Bronchial epithelial cell (primary cell): ENCODE measurements at regions not wholly inside any gene's neighbourhood (a gene's known extent, or its start where the extent isn't known, plus 50 kb on each side); places are given as distances from the start of the nearest gene placed in this dataset.

Source experiments
- DNase-seq: peaks from one replicate; pipeline ENCODE4 v3.0.0-alpha.2; 2010; ENCODE audit warnings: low read depth
- FAIRE-seq: peaks from 2 replicates; lab custom pipeline; 2011; peaks lifted over from hg19 to GRCh38; lab: Jason Lieb, UNC
- H3K27me3 ChIP-seq: 2 replicates; pipeline ENCODE4 v1.5.1; 2011; ENCODE audit warnings: low read length; ENCODE audit not compliant: control insufficient read depth, insufficient read depth
- H3K36me3 ChIP-seq: 2 replicates; pipeline ENCODE4 v1.5.1; 2011; ENCODE audit warnings: low read length; ENCODE audit not compliant: control insufficient read depth, insufficient read depth
- H3K4me3 ChIP-seq: 2 replicates; pipeline ENCODE4 v1.5.1; 2011; ENCODE audit warnings: mild to moderate bottlenecking, low read depth, low read length, control low read depth
- TF ChIP-seq, protein P1 (sequence below): IDR thresholded peaks from 2 replicates; pipeline ENCODE4 v1.5.1; 2011; ENCODE audit warnings: mild to moderate bottlenecking, moderate library complexity, low read length, control low read depth, inconsistent platforms; ENCODE audit not compliant: insufficient read depth, severe bottlenecking

DNA sequence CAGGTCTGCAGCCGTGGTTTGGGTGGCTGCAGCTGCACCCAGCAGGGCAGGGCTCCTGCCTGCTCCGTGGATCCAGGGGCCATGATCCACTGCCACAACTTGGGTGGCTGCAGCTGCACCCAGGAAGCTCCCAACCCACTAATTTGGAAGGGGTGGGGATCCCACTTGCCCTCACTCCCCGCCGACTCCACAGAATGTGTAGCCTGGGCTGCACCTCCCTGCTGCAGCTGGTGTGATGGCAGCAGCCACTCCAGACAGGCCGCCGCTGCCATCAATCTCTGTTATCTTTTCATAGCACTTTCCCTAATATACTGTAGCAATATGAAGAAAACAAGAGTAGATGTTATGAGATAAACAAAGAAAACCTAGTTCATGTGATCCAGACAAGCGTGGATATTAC lies 137.8 kb upstream of the CNTN3 start:
- FAIRE-seq (no peak), DNase-seq (no peak)
- no peak overlapping the region for H3K4me3 ChIP-seq
- TF ChIP-seq, protein P1, sequence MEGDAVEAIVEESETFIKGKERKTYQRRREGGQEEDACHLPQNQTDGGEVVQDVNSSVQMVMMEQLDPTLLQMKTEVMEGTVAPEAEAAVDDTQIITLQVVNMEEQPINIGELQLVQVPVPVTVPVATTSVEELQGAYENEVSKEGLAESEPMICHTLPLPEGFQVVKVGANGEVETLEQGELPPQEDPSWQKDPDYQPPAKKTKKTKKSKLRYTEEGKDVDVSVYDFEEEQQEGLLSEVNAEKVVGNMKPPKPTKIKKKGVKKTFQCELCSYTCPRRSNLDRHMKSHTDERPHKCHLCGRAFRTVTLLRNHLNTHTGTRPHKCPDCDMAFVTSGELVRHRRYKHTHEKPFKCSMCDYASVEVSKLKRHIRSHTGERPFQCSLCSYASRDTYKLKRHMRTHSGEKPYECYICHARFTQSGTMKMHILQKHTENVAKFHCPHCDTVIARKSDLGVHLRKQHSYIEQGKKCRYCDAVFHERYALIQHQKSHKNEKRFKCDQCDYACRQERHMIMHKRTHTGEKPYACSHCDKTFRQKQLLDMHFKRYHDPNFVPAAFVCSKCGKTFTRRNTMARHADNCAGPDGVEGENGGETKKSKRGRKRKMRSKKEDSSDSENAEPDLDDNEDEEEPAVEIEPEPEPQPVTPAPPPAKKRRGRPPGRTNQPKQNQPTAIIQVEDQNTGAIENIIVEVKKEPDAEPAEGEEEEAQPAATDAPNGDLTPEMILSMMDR = no peak
- H3K36me3 ChIP-seq = no peaks in the 10 kb centered on the region
- H3K27me3 ChIP-seq = no peaks in the 10 kb centered on the region

DNA sequence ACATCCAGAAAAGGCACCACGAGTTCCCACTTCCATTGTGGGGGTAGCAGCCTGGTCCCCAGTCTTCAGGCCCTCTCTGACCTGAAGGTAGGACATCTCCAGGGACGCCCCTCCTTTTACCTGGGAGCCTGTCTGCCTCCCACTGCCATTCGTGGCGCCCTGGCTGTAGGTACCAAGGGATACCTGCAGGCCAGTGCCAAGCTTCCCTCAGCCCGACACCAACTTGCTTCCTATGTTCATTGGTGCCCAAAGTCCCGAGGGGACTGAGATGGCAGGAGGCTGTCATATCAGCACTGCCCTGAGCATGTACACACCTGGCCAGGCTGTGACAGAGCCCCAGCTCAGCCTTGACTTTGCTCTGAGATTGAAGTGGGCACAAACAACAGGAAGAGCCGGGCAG lies 137.3 kb upstream of the CNTN3 start:
- FAIRE-seq = no peak

GRCh38 chr3:74750901-74751300 lies 136.4 kb upstream of the CNTN3 start:
- no peaks in the 10 kb centered on the region for H3K36me3 ChIP-seq
- no peaks in the 10 kb centered on the region for H3K27me3 ChIP-seq
- FAIRE-seq = peak; percentile 83
- no peak overlapping the region for H3K4me3 ChIP-seq
- no peak for DNase-seq
- TF ChIP-seq, protein P1 = no peak

More for the DNA sequence above, 137.3 kb upstream of the CNTN3 start:
- Histone ChIP-seq H3K36me3 (no peaks in the 10 kb centered on the region), H3K4me3 (no peak overlapping the region), H3K27me3 (no peaks in the 10 kb centered on the region)
- DNase-seq = no peak
- TF ChIP-seq, protein P1 = no peak

- no peak overlapping the region for H3K4me3 ChIP-seq
- no peaks in the 10 kb centered on the region for H3K36me3 ChIP-seq
- no peak for DNase-seq
- no peaks in the 10 kb centered on the region for H3K27me3 ChIP-seq
- FAIRE-seq = no peak
- TF ChIP-seq, protein P1 = no peak
Measured at GRCh38 chr3:74739242-74739641, 124.8 kb upstream of the CNTN3 start.

DNA sequence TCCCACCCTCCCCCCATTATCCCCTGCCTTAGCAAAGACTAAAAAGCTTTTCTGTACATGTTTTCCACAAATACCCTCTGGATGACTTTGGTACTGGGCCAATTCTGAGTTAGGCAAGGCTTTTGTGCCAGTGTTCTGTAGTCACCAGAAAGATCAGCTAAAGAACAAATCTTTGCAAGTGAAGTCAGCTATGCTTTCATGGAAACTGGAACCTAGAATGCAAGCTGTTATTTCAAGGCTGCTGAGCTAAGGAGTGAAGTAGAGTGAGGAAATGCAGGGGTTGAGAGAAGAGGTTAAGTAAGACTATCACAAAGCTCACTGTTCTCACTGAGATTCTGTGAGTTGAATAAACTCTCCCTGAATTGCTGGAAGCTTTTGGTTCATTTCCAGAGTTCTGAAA lies 107.8 kb upstream of the CNTN3 start:
- Histone ChIP-seq H3K27me3 (no peaks in the 10 kb centered on the region), H3K4me3 (no peak overlapping the region), H3K36me3 (no peaks in the 10 kb centered on the region)
- FAIRE-seq (no peak), DNase-seq (no peak)
- TF ChIP-seq, protein P1 = no peak

- FAIRE-seq (no peak), DNase-seq (no peak)
- TF ChIP-seq, protein P1 = no peak
Measured at GRCh38 chr3:74713977-74714376, 99.5 kb upstream of the CNTN3 start.

More at GRCh38 chr3:74713977-74714376, 99.5 kb upstream of the CNTN3 start:
- H3K36me3 ChIP-seq = no peaks in the 10 kb centered on the region
- H3K4me3 ChIP-seq = no peak overlapping the region
- H3K27me3 ChIP-seq = no peaks in the 10 kb centered on the region
